HFFc6 (cell line): ENCODE measurements at regions not wholly inside any gene's neighbourhood (a gene's known extent, or its start where the extent isn't known, plus 50 kb on each side); places are given as distances from the start of the nearest gene placed in this dataset.

Experiments used
- DNase-seq: peaks from one replicate; pipeline ENCODE4 v3.0.0-alpha.2; 2018
- H3K27ac Mint-ChIP-seq: 2 replicates; pipeline ENCODE4 v1.8.0; 2020; ENCODE audit warnings: mild to moderate bottlenecking, mixed read lengths
- H3K27me3 Mint-ChIP-seq: 2 replicates; pipeline ENCODE4 v1.8.0; 2021; ENCODE audit warnings: mild to moderate bottlenecking, moderate library complexity, mixed read lengths; ENCODE audit not compliant: insufficient read depth
- H3K36me3 Mint-ChIP-seq: 2 replicates; pipeline ENCODE4 v1.8.0; 2021; ENCODE audit warnings: low read depth, mixed read lengths
- H3K4me1 Mint-ChIP-seq: 2 replicates; pipeline ENCODE4 v1.8.0; 2020; ENCODE audit warnings: low read depth, mixed read lengths
- H3K4me3 Mint-ChIP-seq: 2 replicates; pipeline ENCODE4 v1.8.0; 2020; ENCODE audit warnings: mild to moderate bottlenecking, moderate library complexity, mixed read lengths
- H3K9me3 Mint-ChIP-seq: 2 replicates; pipeline ENCODE4 v1.8.0; 2020; ENCODE audit warnings: mild to moderate bottlenecking, mixed read lengths
- CTCF ChIP-seq: fragments of 200-600 bp; sonication (generic); IDR thresholded peaks from 2 replicates; pipeline ENCODE4 v1.5.0; 2021; ENCODE audit warnings: antibody characterized with exemption, mild to moderate bottlenecking

- TF ChIP-seq CTCF, result no peak
- H3K4me3 Mint-ChIP-seq, result no peak overlapping the region
- no peaks in the 10 kb centered on the region for H3K4me1 Mint-ChIP-seq
- peaks cover 21% of the 10 kb centered on the region for H3K9me3 Mint-ChIP-seq
- DNase-seq, result no peak
- H3K27me3 Mint-ChIP-seq, result no peaks in the 10 kb centered on the region
- no peaks in the 10 kb centered on the region for H3K36me3 Mint-ChIP-seq
- H3K27ac Mint-ChIP-seq, result no peak overlapping the region
These were observed 511.8 kb upstream of the API5 start for GRCh38 chr11:42800041-42800440.

- Mint-ChIP-seq H3K27me3 (no peaks in the 10 kb centered on the region; the same call in 1 of the 2 replicates), H3K4me3 (no peak overlapping the region), H3K4me1 (no peaks in the 10 kb centered on the region), H3K27ac (no peak overlapping the region), H3K9me3 (peaks cover 19% of the 10 kb centered on the region), H3K36me3 (no peaks in the 10 kb centered on the region)
- no peak for DNase-seq
- TF ChIP-seq CTCF, result no peak
These were observed 509.4 kb upstream of the API5 start for GRCh38 chr11:42802201-42802899.

GRCh38 chr11:42806191-42806590 is 505.6 kb upstream of the API5 start:
- DNase-seq, result no peak
- H3K36me3 Mint-ChIP-seq, result no peaks in the 10 kb centered on the region
- no peak overlapping the region for H3K4me3 Mint-ChIP-seq
- no peaks in the 10 kb centered on the region; the same call in 1 of the 2 replicates for H3K27me3 Mint-ChIP-seq
- H3K27ac Mint-ChIP-seq, result no peak overlapping the region
- TF ChIP-seq CTCF, result no peak
- peaks cover 12% of the 10 kb centered on the region for H3K9me3 Mint-ChIP-seq
- H3K4me1 Mint-ChIP-seq, result no peaks in the 10 kb centered on the region

GRCh38 chr11:42812361-42812760 is 499.4 kb upstream of the API5 start:
- H3K36me3 Mint-ChIP-seq, result no peaks in the 10 kb centered on the region
- H3K27me3 Mint-ChIP-seq, result no peaks in the 10 kb centered on the region; the same call in 1 of the 2 replicates
- no peak for DNase-seq
- H3K27ac Mint-ChIP-seq, result no peak overlapping the region
- TF ChIP-seq CTCF, result no peak
- peaks cover 16% of the 10 kb centered on the region for H3K9me3 Mint-ChIP-seq
- H3K4me1 Mint-ChIP-seq, result no peaks in the 10 kb centered on the region
- H3K4me3 Mint-ChIP-seq, result no peak overlapping the region

GRCh38 chr11:42812960-42813359 is 498.8 kb upstream of the API5 start:
- H3K36me3 Mint-ChIP-seq, result no peaks in the 10 kb centered on the region
- no peak for TF ChIP-seq CTCF
- no peaks in the 10 kb centered on the region for H3K4me1 Mint-ChIP-seq
- H3K27me3 Mint-ChIP-seq, result no peaks in the 10 kb centered on the region
- no peak overlapping the region for H3K27ac Mint-ChIP-seq
- H3K9me3 Mint-ChIP-seq, result peaks cover 16% of the 10 kb centered on the region
- H3K4me3 Mint-ChIP-seq, result no peak overlapping the region
- DNase-seq, result no peak
